ENCODE measurements at regions not wholly inside any gene's neighbourhood (a gene's known extent, or its start where the extent isn't known, plus 50 kb on each side); places are given as distances from the start of the nearest gene placed in this dataset.

- WGBS, 3 donors, result 76 to 81% (median 79%) methylated on average over 1 of the region's 1 CpG
- Histone ChIP-seq H3K27me3 (no peaks in the 10 kb centered on the region), H3K4me1 (ENCODE audit: insufficient read depth) (no peaks in the 10 kb centered on the region), H3K9me3 (no peaks in the 10 kb centered on the region), H3K27ac (no peak overlapping the region), H3K36me3 (no peaks in the 10 kb centered on the region), H3K4me3 (no peak overlapping the region)
- intact Hi-C loops (cut with DNase I), result no loop called here
- no peak for DNase-seq
- TF ChIP-seq EP300 (IDR thresholded peaks at IDR 0.05), result no peak
- TF ChIP-seq, protein P1, sequence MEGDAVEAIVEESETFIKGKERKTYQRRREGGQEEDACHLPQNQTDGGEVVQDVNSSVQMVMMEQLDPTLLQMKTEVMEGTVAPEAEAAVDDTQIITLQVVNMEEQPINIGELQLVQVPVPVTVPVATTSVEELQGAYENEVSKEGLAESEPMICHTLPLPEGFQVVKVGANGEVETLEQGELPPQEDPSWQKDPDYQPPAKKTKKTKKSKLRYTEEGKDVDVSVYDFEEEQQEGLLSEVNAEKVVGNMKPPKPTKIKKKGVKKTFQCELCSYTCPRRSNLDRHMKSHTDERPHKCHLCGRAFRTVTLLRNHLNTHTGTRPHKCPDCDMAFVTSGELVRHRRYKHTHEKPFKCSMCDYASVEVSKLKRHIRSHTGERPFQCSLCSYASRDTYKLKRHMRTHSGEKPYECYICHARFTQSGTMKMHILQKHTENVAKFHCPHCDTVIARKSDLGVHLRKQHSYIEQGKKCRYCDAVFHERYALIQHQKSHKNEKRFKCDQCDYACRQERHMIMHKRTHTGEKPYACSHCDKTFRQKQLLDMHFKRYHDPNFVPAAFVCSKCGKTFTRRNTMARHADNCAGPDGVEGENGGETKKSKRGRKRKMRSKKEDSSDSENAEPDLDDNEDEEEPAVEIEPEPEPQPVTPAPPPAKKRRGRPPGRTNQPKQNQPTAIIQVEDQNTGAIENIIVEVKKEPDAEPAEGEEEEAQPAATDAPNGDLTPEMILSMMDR (IDR thresholded peaks at IDR 0.05), result no peak
- no peak for TF ChIP-seq POLR2A (IDR thresholded peaks at IDR 0.05)
Measured at GRCh38 chr6:85124472-85125354, 325.2 kb upstream of the NT5E start.

DNA sequence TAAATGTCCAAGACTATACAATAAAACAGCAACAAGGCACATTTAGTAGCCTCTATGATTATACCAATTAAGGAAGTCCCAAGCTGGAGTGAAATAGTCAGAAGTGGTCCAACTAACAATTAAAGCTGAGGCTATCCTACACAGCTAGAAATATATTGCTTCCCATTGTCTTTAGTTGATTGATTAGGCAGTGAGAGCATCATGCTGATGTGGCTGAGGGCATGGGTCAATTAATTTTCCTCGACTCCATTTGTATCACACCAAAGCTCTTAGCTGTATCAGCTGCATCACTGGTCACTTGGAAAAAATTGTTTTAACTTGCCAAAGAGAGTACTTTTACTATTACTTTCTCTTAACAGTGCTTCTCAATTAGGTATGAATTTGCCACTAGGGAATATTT is 328.7 kb upstream of the NT5E start:
- H3K4me1 ChIP-seq (ENCODE audit: insufficient read depth), result no peaks in the 10 kb centered on the region
- DNase-seq, result no peak
- intact Hi-C loops (cut with DNase I), result no loop called here
- H3K9me3 ChIP-seq, result no peaks in the 10 kb centered on the region
- H3K27me3 ChIP-seq, result no peaks in the 10 kb centered on the region
- H3K36me3 ChIP-seq, result no peaks in the 10 kb centered on the region
- WGBS, 3 donors, result 67 to 87% (median 76%) methylated on average over 1 of the region's 1 CpG
- no peak overlapping the region for H3K4me3 ChIP-seq
- H3K27ac ChIP-seq, result no peak overlapping the region
- TF ChIP-seq EP300 (IDR thresholded peaks at IDR 0.05) (no peak), POLR2A (IDR thresholded peaks at IDR 0.05) (no peak)
- TF ChIP-seq, protein P1 (IDR thresholded peaks at IDR 0.05), result no peak

DNA sequence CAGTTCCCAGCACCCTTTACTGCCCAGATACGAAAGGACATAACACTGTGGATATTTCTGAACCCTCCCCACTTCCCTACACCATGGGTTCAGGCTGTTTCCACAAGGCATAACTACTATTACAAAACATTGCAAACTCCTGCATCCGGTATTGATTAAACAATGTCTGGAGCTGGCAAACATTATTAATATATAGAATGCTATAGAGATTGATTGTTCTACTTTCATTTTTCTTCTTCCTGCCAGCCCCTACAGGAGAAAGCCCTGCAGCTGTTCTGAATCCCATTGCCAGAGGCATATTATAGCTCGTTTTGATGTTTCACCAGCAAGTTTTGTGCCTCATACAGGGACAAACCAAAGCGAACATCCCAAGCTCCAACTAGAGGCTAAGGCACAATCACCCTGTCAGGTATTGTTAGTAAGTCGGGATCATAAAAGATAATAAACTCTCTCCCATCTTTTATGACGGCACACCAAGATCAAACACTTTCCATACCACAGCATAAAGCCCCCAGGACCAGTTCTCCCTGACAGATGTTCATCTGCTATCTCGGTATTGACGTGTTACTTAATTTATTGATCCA is 331.1 kb upstream of the NT5E start:
- Histone ChIP-seq H3K4me1 (ENCODE audit: insufficient read depth) (peaks cover 1% of the 10 kb centered on the region), H3K36me3 (no peaks in the 10 kb centered on the region), H3K27ac (no peak overlapping the region), H3K4me3 (no peak overlapping the region), H3K9me3 (no peaks in the 10 kb centered on the region), H3K27me3 (no peaks in the 10 kb centered on the region)
- no peak for DNase-seq
- intact Hi-C loops (cut with DNase I), result no loop called here
- TF ChIP-seq POLR2A (IDR thresholded peaks at IDR 0.05) (no peak), EP300 (IDR thresholded peaks at IDR 0.05) (no peak)
- TF ChIP-seq, protein P1 (IDR thresholded peaks at IDR 0.05), result no peak
- 79 to 89% (median 81%) methylated on average over 8 of the region's 8 CpGs for WGBS, 3 donors

DNA sequence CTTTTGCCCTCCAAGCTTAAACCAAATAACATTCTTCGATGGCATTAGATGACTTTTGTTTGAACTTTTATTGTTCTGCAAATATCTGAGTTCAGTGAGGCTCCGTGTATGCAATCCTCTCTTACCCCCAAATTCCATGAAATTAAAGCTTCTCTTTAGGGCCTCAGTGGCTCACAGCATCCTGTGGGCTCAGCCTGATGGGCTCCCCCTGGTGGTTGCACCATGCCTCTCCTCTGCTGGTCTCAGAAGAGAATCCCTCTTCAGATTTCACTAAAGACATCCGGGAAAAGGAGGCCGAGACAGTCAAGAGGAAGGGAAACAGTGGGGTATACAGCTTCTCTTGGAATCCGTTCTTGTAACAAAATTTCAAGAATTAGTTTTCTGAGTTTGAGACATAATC is 331.6 kb upstream of the NT5E start:
- intact Hi-C loops (cut with DNase I), result no loop called here
- no peak overlapping the region for H3K4me3 ChIP-seq

More for the DNA sequence above, 331.6 kb upstream of the NT5E start:
- no peaks in the 10 kb centered on the region for H3K9me3 ChIP-seq
- no peak overlapping the region for H3K27ac ChIP-seq
- no peaks in the 10 kb centered on the region for H3K36me3 ChIP-seq
- no peak for DNase-seq
- peaks cover 4% of the 10 kb centered on the region for H3K4me1 ChIP-seq (ENCODE audit: insufficient read depth)
- WGBS, 3 donors, result 78 to 88% (median 84%) methylated on average over 5 of the region's 5 CpGs
- no peak for TF ChIP-seq EP300 (IDR thresholded peaks at IDR 0.05)
- no peak for TF ChIP-seq POLR2A (IDR thresholded peaks at IDR 0.05)
- TF ChIP-seq, protein P1 (IDR thresholded peaks at IDR 0.05), result no peak
- no peaks in the 10 kb centered on the region for H3K27me3 ChIP-seq

Data from ovary (tissue), 7 donors.